Aorta (tissue), 5 donors: ENCODE measurements at regions not wholly inside any gene's neighbourhood (a gene's known extent, or its start where the extent isn't known, plus 50 kb on each side); places are given as distances from the start of the nearest gene placed in this dataset.

Experiments used
- ATAC-seq: fragments of 200-7000 bp; cut with Tn5 transposase; one replicate; pipeline ENCODE4 v1.9.1; 2022; ENCODE audit warnings: moderate library complexity; ENCODE audit not compliant: low FRiP score
- DNase-seq, 2 donors: peaks; one replicate each; pipeline ENCODE4 v3.0.0-alpha.2; 2020
- H3K27ac ChIP-seq, 2 donors: one replicate each; pipeline ENCODE4 v1.5.1; 2013; ENCODE audit warnings: low read length in 2 of 2, mild to moderate bottlenecking in 2 of 2, moderate library complexity in 2 of 2, control low read depth in 1 of 2, inconsistent platforms in 1 of 2, low read depth in 1 of 2
- H3K27me3 ChIP-seq, 2 donors: one replicate each; pipeline ENCODE4 v1.6.1; 2013; ENCODE audit warnings: control low read depth in 1 of 2, low read length in 1 of 2, mild to moderate bottlenecking in 1 of 2, moderate library complexity in 1 of 2; ENCODE audit not compliant: insufficient read depth in 2 of 2, control insufficient read depth in 1 of 2
- H3K36me3 ChIP-seq, 2 donors: one replicate each; pipeline ENCODE4 v1.6.1; 2013; ENCODE audit warnings: control low read depth in 1 of 2, low read length in 1 of 2, mild to moderate bottlenecking in 1 of 2; ENCODE audit not compliant: insufficient read depth in 2 of 2, control insufficient read depth in 1 of 2
- H3K4me1 ChIP-seq, 2 donors: one replicate each; pipeline ENCODE4 v1.6.1; 2013; ENCODE audit warnings: low read length in 2 of 2, control low read depth in 1 of 2, mild to moderate bottlenecking in 1 of 2, moderate library complexity in 1 of 2; ENCODE audit not compliant: insufficient read depth in 2 of 2, control insufficient read depth in 1 of 2
- H3K4me3 ChIP-seq, 2 donors: one replicate each; pipeline ENCODE4 v1.5.1; 2013; ENCODE audit warnings: low read length in 2 of 2, control low read depth in 1 of 2, mild to moderate bottlenecking in 1 of 2
- H3K9me3 ChIP-seq: one replicate; pipeline ENCODE4 v1.6.1; 2013; ENCODE audit warnings: mild to moderate bottlenecking, low read length; ENCODE audit not compliant: control insufficient read depth
- WGBS, 2 donors: extraction: QIAGEN DNeasy Blood & Tissue Kit; methylation state at CpG; one replicate each; pipeline ENCODE4 v1.1.7; 2013; 5-methylcytosine and 5-hydroxymethylcytosine counted together
- intact Hi-C, 2 donors: fragments of 100-400 bp; cut with DNase I; formaldehyde crosslinking; loops; one replicate each; pipeline versions ENCODE4 v1.14.2 to v1.15.0; 2022
- donor health status: healthy with polysubstance abuse.
- donor health status: Bipolar disorder and iron deficiency.
- donor health status: DM: no; HTN: no; CAD: no.
- donor health status: DM: no; HTN: no; CAD: no.
- donor health status: DM: yes; HTN: yes; CAD: no.

- Histone ChIP-seq H3K27me3 (no peaks in the 10 kb centered on the region), H3K9me3 (no peaks in the 10 kb centered on the region), H3K4me1 (no peaks in the 10 kb centered on the region), H3K4me3 (no peak overlapping the region), H3K36me3 (no peaks in the 10 kb centered on the region), H3K27ac (no peak overlapping the region)
- 82 to 89% methylated on average over 22 to 23 of the region's 23 CpGs for WGBS, 2 donors
- DNase-seq = peak in 1 of 2 donors; percentile 62
- intact Hi-C loops = no loop called here
- ATAC-seq = no peak
Measured at GRCh38 chr10:130358981-130359650, 222.9 kb downstream of the GLRX3 start.

GRCh38 chr10:130359711-130360110 is 223.5 kb downstream of the GLRX3 start:
- intact Hi-C loops = no loop called here
- peak in 1 of 2 donors; percentile 45 for DNase-seq
- 89 to 94% methylated on average over 12 of the region's 12 CpGs for WGBS, 2 donors

GRCh38 chr10:130360826-130361311 is 224.7 kb downstream of the GLRX3 start:
- ATAC-seq = no peak
- peak in 1 of 2 donors; percentile 56 for DNase-seq
- H3K9me3 ChIP-seq = no peaks in the 10 kb centered on the region
- H3K4me1 ChIP-seq = no peaks in the 10 kb centered on the region
- H3K27ac ChIP-seq = no peak overlapping the region
- H3K4me3 ChIP-seq = no peak overlapping the region
- WGBS, 2 donors = 17 to 19% methylated on average over 11 of the region's 11 CpGs
- H3K36me3 ChIP-seq = no peaks in the 10 kb centered on the region
- no peaks in the 10 kb centered on the region for H3K27me3 ChIP-seq
- intact Hi-C loops = no loop called here

More at GRCh38 chr10:130359711-130360110, 223.5 kb downstream of the GLRX3 start:
- H3K4me3 ChIP-seq = no peak overlapping the region
- H3K27me3 ChIP-seq = no peaks in the 10 kb centered on the region
- H3K9me3 ChIP-seq = no peaks in the 10 kb centered on the region
- no peaks in the 10 kb centered on the region for H3K36me3 ChIP-seq
- no peaks in the 10 kb centered on the region for H3K4me1 ChIP-seq
- no peak overlapping the region for H3K27ac ChIP-seq
- ATAC-seq = no peak

- WGBS, 2 donors = 90% methylated on average over 10 of the region's 10 CpGs
- Histone ChIP-seq H3K27ac (no peak overlapping the region), H3K36me3 (no peaks in the 10 kb centered on the region), H3K9me3 (no peaks in the 10 kb centered on the region), H3K27me3 (no peaks in the 10 kb centered on the region), H3K4me1 (no peaks in the 10 kb centered on the region), H3K4me3 (no peak overlapping the region)
- intact Hi-C loops = no loop called here
- ATAC-seq (no peak), DNase-seq (peak in 1 of 2 donors; percentile 44)
Measured at GRCh38 chr10:130361351-130362105, 225.3 kb downstream of the GLRX3 start.

- DNase-seq = peak in 1 of 2 donors; percentile 48
- 44 to 45% methylated on average over 9 of the region's 9 CpGs for WGBS, 2 donors
- no peak overlapping the region for H3K27ac ChIP-seq
- no peaks in the 10 kb centered on the region for H3K9me3 ChIP-seq
- intact Hi-C loops = no loop called here
- no peaks in the 10 kb centered on the region for H3K36me3 ChIP-seq
- no peaks in the 10 kb centered on the region for H3K4me1 ChIP-seq
- H3K27me3 ChIP-seq = no peaks in the 10 kb centered on the region
- no peak for ATAC-seq
- H3K4me3 ChIP-seq = no peak overlapping the region
Measured at GRCh38 chr10:130362308-130362761, 226.1 kb downstream of the GLRX3 start.

- Histone ChIP-seq H3K9me3 (no peaks in the 10 kb centered on the region), H3K27me3 (no peaks in the 10 kb centered on the region), H3K4me3 (no peak overlapping the region), H3K27ac (no peak overlapping the region), H3K4me1 (no peaks in the 10 kb centered on the region), H3K36me3 (no peaks in the 10 kb centered on the region)
- intact Hi-C loops = no loop called here
- WGBS, 2 donors = 90 to 97% methylated on average over 5 of the region's 5 CpGs
- ATAC-seq = no peak
- no peak for DNase-seq
Measured at GRCh38 chr10:130363051-130363450, 226.9 kb downstream of the GLRX3 start.

- no peak for ATAC-seq
- H3K9me3 ChIP-seq = no peaks in the 10 kb centered on the region
- no peak for DNase-seq
- intact Hi-C loops = no loop called here
- no peaks in the 10 kb centered on the region for H3K27me3 ChIP-seq
- H3K4me3 ChIP-seq = no peak overlapping the region
- no peaks in the 10 kb centered on the region for H3K36me3 ChIP-seq
- 92 to 94% methylated on average over 8 of the region's 8 CpGs for WGBS, 2 donors
- H3K4me1 ChIP-seq = no peaks in the 10 kb centered on the region
- no peak overlapping the region for H3K27ac ChIP-seq
Measured at GRCh38 chr10:130363899-130364445, 227.8 kb downstream of the GLRX3 start.

GRCh38 chr10:130364631-130365411 is 228.6 kb downstream of the GLRX3 start:
- no peak overlapping the region for H3K4me3 ChIP-seq
- no peaks in the 10 kb centered on the region for H3K27me3 ChIP-seq
- no peaks in the 10 kb centered on the region for H3K9me3 ChIP-seq
- H3K36me3 ChIP-seq = no peaks in the 10 kb centered on the region
- WGBS, 2 donors = 72 to 75% methylated on average over 17 of the region's 17 CpGs
- intact Hi-C loops = no loop called here
- ATAC-seq = no peak
- no peaks in the 10 kb centered on the region for H3K4me1 ChIP-seq
- no peak overlapping the region for H3K27ac ChIP-seq
- no peak for DNase-seq
